ENCODE measurements at regions not wholly inside any gene's neighbourhood (a gene's known extent, or its start where the extent isn't known, plus 50 kb on each side); places are given as distances from the start of the nearest gene placed in this dataset.
"Not testable (repeated sequence)": the region's sequence is repeated elsewhere in the genome, so short reads cannot be mapped to it uniquely, and the experiment has no call there.

DNA sequence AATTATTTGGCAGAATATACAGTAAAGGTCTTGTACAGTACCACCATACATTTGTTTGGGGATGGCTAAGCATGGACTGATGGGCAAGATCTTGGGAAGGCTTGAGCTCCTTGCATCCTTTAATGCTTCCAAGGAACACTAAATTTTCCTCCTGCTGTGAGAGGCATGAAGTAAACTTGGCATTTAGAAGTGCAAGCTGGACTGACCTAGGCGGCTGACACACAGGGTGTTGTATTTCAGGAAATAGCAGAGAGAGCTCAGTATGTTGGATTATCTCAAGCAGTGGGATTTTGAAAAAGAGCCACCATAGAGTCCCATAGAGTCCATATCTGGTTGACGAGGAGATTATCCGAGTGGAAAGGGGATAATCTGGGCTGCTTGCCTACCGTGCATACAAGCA lies 2137.1 kb downstream of the TP53TG3F start:
- intact Hi-C loops (cut with DNase I), result no loop called here
- H3K9me3 ChIP-seq, result peaks cover 0 to 15% (median 0%) of the 10 kb centered on the region in 4 donors
- H3K27ac ChIP-seq, result no peak overlapping the region
- no peak for TF ChIP-seq POLR2AphosphoS5 (IDR thresholded peaks at IDR 0.05)
- TF ChIP-seq, protein P1, sequence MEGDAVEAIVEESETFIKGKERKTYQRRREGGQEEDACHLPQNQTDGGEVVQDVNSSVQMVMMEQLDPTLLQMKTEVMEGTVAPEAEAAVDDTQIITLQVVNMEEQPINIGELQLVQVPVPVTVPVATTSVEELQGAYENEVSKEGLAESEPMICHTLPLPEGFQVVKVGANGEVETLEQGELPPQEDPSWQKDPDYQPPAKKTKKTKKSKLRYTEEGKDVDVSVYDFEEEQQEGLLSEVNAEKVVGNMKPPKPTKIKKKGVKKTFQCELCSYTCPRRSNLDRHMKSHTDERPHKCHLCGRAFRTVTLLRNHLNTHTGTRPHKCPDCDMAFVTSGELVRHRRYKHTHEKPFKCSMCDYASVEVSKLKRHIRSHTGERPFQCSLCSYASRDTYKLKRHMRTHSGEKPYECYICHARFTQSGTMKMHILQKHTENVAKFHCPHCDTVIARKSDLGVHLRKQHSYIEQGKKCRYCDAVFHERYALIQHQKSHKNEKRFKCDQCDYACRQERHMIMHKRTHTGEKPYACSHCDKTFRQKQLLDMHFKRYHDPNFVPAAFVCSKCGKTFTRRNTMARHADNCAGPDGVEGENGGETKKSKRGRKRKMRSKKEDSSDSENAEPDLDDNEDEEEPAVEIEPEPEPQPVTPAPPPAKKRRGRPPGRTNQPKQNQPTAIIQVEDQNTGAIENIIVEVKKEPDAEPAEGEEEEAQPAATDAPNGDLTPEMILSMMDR (IDR thresholded peaks at IDR 0.05), result no peak
- TF ChIP-seq EP300 (IDR thresholded peaks at IDR 0.05), result no peak
- no peak for TF ChIP-seq POLR2A (IDR thresholded peaks at IDR 0.05)
- H3K36me3 ChIP-seq, result no peaks in the 10 kb centered on the region
- 86 to 87% methylated on average over 4 of the region's 4 CpGs for WGBS, 2 donors
- no peaks in the 10 kb centered on the region for H3K27me3 ChIP-seq
- no peaks in the 10 kb centered on the region for H3K4me1 ChIP-seq
- no peak overlapping the region for H3K4me3 ChIP-seq
- DNase-seq, result no peak

DNA sequence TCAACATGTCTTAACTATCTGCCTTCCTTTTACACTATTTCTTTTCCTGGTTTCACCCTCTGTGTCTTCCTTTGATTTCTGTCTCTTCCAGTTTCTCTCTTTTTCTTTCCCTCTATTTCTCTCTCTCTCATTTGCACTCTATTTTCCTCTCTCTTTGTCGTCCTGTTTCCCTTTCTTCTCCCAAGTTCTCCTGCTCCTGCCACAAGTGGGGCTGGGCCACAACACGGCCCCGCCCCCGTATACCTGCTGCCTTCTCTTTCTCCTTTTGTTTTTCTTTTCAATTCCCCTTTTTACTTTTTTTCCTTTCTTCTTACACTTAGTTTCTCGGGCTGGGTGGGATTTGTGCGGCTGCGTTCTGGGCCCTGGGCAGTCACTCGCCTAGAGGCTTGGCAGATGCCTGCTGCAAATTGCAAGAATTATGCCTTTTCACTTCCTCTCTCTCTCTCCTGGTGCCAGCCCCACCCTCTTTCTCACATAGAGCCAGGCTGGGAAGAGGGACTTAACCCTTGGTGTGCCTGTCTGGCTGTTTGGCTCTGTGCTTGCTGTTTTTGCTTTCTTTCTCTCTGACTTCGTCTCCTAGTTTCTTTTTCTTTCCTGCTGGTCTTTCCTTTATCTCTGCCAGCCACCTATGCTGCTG lies 2139.4 kb downstream of the TP53TG3F start:
- no peak for DNase-seq
- no peaks in the 10 kb centered on the region for H3K27me3 ChIP-seq
- no peak overlapping the region for H3K27ac ChIP-seq
- intact Hi-C loops (cut with DNase I), result no loop called here
- H3K4me3 ChIP-seq, result no peak overlapping the region
- H3K9me3 ChIP-seq, result peaks cover 0 to 4% (median 0%) of the 10 kb centered on the region in 4 donors
- WGBS, 2 donors, result 71 to 76% methylated on average over 9 of the region's 9 CpGs
- H3K4me1 ChIP-seq, result no peaks in the 10 kb centered on the region
- no peaks in the 10 kb centered on the region for H3K36me3 ChIP-seq
- TF ChIP-seq POLR2AphosphoS5 (IDR thresholded peaks at IDR 0.05) (no peak), POLR2A (IDR thresholded peaks at IDR 0.05) (no peak), EP300 (IDR thresholded peaks at IDR 0.05) (no peak)
- TF ChIP-seq, protein P1 (IDR thresholded peaks at IDR 0.05), result no peak

DNA sequence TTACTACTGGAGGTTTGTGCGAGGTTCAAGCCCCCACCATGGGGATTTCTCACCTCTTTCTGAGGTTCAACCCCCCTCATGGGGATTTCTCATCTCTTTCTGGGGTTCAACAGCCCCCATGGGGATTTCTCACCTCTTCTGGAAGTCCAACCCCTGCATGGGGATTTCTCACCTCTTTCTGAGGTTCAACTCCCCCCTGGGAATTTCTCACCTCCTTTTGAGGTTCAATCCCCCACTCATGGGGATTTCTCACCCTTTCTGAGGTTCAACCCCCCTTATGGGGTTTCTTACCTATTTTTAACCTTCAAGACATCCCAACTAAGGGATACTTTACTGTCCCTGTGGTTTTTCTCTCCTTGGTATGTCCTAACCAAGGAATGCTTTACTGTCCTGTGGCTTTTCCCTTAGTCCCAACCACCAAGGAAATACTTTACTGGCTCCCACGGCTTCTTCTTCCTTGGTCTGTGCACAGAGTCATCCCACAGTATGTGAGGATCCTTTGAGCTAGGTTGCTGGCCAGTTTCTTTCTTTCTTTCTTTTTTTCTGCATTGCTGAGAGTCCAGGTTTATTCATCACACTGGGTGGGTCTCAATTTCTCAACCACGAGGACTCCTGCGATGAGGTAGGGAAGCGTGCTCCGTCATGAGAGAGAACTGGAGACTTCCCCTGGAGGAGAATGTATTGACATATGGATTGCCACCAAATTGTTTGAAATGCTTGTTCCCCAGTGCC lies 2140.2 kb downstream of the TP53TG3F start:
- Histone ChIP-seq H3K27ac (no peak overlapping the region), H3K9me3 (peaks cover 0 to 4% (median 0%) of the 10 kb centered on the region in 4 donors), H3K4me3 (no peak overlapping the region), H3K36me3 (no peaks in the 10 kb centered on the region), H3K27me3 (no peaks in the 10 kb centered on the region), H3K4me1 (no peaks in the 10 kb centered on the region)
- DNase-seq, result no peak
- no peak for TF ChIP-seq POLR2AphosphoS5 (IDR thresholded peaks at IDR 0.05)
- no peak for TF ChIP-seq POLR2A (IDR thresholded peaks at IDR 0.05)
- TF ChIP-seq EP300 (IDR thresholded peaks at IDR 0.05), result no peak
- TF ChIP-seq, protein P1 (IDR thresholded peaks at IDR 0.05), result no peak
- WGBS, 2 donors, result 71 to 72% methylated on average over 6 of the region's 6 CpGs
- intact Hi-C loops (cut with DNase I), result no loop called here

DNA sequence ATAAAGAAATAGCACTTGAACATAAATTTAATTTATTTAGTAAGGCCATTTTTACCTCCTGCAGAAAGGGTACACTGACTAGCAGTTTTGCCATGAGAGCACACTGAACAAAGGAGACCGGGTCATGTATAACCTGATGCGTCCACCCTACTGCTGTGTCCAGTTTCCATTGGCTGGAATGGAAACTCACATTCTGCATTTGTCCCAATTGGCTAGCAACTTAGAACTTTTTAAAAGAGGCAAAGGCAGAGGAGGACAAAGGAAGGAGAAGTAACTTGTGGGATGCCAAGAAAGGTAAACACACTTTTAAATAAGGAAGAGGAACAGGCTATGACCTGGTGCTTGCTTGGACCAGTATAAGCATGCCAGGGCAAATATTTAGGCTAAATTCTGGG lies 2140.7 kb downstream of the TP53TG3F start:
- H3K27ac ChIP-seq; H3K9me3 ChIP-seq; H3K4me1 ChIP-seq; H3K4me3 ChIP-seq; intact Hi-C loops (cut with DNase I); DNase-seq; H3K27me3 ChIP-seq; H3K36me3 ChIP-seq: not testable (repeated sequence)
- 86 to 87% methylated on average over 2 of the region's 2 CpGs for WGBS, 2 donors

DNA sequence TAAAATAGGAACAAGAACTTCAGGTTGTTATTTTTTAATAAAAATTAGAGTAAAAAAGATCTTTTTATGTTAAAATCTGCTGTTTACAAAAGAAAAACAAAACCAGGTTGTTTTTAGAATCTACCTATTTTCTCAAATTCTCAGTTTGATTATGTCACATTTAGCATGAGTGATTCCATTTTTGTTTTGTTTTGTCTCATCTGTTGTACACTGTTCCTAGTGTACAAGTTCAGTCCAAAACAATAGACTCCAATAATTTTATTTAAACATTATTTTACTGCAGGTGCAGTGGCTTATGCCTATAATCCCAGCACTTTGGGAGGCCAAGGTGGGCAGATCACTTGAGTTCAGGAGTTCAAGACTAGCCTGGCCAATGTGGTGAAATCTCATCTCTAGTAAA lies 2142.7 kb downstream of the TP53TG3F start:
- Histone ChIP-seq H3K27me3 (no peaks in the 10 kb centered on the region), H3K4me1 (no peaks in the 10 kb centered on the region), H3K36me3 (no peaks in the 10 kb centered on the region), H3K27ac (no peak overlapping the region), H3K4me3 (no peak overlapping the region), H3K9me3 (peaks cover 0 to 4% (median 0%) of the 10 kb centered on the region in 4 donors)
- intact Hi-C loops (cut with DNase I), result no loop called here
- DNase-seq, result no peak
- no peak for TF ChIP-seq POLR2A (IDR thresholded peaks at IDR 0.05)
- TF ChIP-seq, protein P1 (IDR thresholded peaks at IDR 0.05), result no peak
- no peak for TF ChIP-seq EP300 (IDR thresholded peaks at IDR 0.05)
- no peak for TF ChIP-seq POLR2AphosphoS5 (IDR thresholded peaks at IDR 0.05)

DNA sequence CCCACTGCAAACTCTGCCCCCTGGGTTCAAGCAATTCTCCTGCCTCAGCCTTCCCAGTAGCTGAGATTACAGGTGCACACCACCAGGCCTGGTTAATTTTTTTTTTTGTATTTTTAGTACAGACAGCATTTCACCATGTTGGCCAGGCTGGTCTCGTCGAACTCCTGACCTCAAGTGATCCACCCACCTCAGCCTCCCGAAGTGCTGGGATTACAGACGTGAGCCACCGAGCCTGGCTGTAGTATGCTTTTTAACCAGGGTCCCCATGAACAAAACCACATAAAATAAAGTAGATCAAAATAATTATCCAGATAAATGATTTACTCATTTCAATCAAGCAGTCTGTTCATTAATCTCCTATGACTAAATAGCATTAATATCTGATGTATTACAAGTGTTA lies 2144.0 kb downstream of the TP53TG3F start:
- H3K27me3 ChIP-seq; H3K4me3 ChIP-seq; intact Hi-C loops (cut with DNase I); H3K36me3 ChIP-seq; DNase-seq; H3K27ac ChIP-seq; H3K9me3 ChIP-seq; H3K4me1 ChIP-seq: not testable (repeated sequence)
- 87% methylated on average over 5 of the region's 5 CpGs for WGBS, 2 donors

Measured in sigmoid colon (tissue), 6 donors.